ENCODE measurements at regions not wholly inside any gene's neighbourhood (a gene's known extent, or its start where the extent isn't known, plus 50 kb on each side); places are given as distances from the start of the nearest gene placed in this dataset.

GRCh38 chr6:91144126-91144525 lies 557.3 kb upstream of the MAP3K7 start:
- TF ChIP-seq CTCF (IDR thresholded peaks at IDR 0.05) (no peak), POLR2AphosphoS5 (IDR thresholded peaks at IDR 0.05) (no peak)

Data from breast epithelium (tissue), 3 donors.